Activated naive CD8-positive, alpha-beta T cell (primary cell): ENCODE measurements at regions not wholly inside any gene's neighbourhood (a gene's known extent, or its start where the extent isn't known, plus 50 kb on each side); places are given as distances from the start of the nearest gene placed in this dataset.
"Not testable (repeated sequence)": the region's sequence is repeated elsewhere in the genome, so short reads cannot be mapped to it uniquely, and the experiment has no call there.

ENCODE experiments used
- H3K27ac Mint-ChIP-seq: one replicate; pipeline ENCODE4 v1.8.0; 2021; ENCODE audit warnings: mixed read lengths
- H3K27me3 Mint-ChIP-seq: one replicate; pipeline ENCODE4 v1.8.0; 2021; ENCODE audit warnings: mixed read lengths
- H3K36me3 Mint-ChIP-seq: one replicate; pipeline ENCODE4 v1.8.0; 2021; ENCODE audit warnings: mixed read lengths
- H3K4me1 Mint-ChIP-seq: one replicate; pipeline ENCODE4 v1.8.0; 2021; ENCODE audit warnings: low read depth, mixed read lengths
- H3K4me3 Mint-ChIP-seq: one replicate; pipeline ENCODE4 v1.8.0; 2021; ENCODE audit warnings: mild to moderate bottlenecking, mixed read lengths
- H3K9me3 Mint-ChIP-seq: one replicate; pipeline ENCODE4 v1.8.0; 2021; ENCODE audit warnings: low read depth, mixed read lengths

DNA sequence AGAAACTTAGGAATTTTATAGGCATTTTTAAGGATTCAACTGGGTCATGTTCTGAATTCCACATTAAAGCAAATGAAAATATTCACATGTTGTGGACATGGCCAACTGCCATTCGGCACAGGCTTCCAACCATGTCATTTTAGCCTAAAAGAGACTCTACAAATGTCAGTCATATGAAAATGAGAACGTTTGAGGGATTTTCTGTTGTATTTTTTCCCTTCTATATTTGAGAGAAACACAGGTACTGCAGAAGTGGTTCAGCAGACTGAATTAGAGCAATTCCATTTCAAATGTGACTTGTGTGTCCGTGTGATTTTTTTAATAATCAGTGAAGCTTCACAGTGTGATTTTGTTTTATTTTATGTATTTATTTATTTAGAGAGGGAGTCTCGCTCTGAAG, 124.3 kb downstream of the TP53TG3F start:
- not testable (repeated sequence) for H3K4me3 Mint-ChIP-seq, H3K4me1 Mint-ChIP-seq, H3K27ac Mint-ChIP-seq, H3K9me3 Mint-ChIP-seq, H3K36me3 Mint-ChIP-seq, H3K27me3 Mint-ChIP-seq

- not testable (repeated sequence) for H3K9me3 Mint-ChIP-seq, H3K27ac Mint-ChIP-seq
These were observed 129.2 kb downstream of the TP53TG3F start for GRCh38 chr16:33588589-33588988.

GRCh38 chr16:33593344-33593743, 133.9 kb downstream of the TP53TG3F start:
- H3K9me3 Mint-ChIP-seq, H3K4me3 Mint-ChIP-seq, H3K36me3 Mint-ChIP-seq, H3K27me3 Mint-ChIP-seq, H3K27ac Mint-ChIP-seq, H3K4me1 Mint-ChIP-seq: not testable (repeated sequence)

More at GRCh38 chr16:33588589-33588988, 129.2 kb downstream of the TP53TG3F start:
- H3K36me3 Mint-ChIP-seq, H3K4me1 Mint-ChIP-seq, H3K27me3 Mint-ChIP-seq, H3K4me3 Mint-ChIP-seq: not testable (repeated sequence)

GRCh38 chr16:33595074-33595473, 135.7 kb downstream of the TP53TG3F start:
- not testable (repeated sequence) for H3K4me3 Mint-ChIP-seq, H3K36me3 Mint-ChIP-seq, H3K27ac Mint-ChIP-seq, H3K27me3 Mint-ChIP-seq, H3K9me3 Mint-ChIP-seq, H3K4me1 Mint-ChIP-seq

- not testable (repeated sequence) for H3K27me3 Mint-ChIP-seq, H3K4me3 Mint-ChIP-seq, H3K36me3 Mint-ChIP-seq, H3K4me1 Mint-ChIP-seq, H3K9me3 Mint-ChIP-seq, H3K27ac Mint-ChIP-seq
These were observed 141.6 kb downstream of the TP53TG3F start for GRCh38 chr16:33601029-33601428.

DNA sequence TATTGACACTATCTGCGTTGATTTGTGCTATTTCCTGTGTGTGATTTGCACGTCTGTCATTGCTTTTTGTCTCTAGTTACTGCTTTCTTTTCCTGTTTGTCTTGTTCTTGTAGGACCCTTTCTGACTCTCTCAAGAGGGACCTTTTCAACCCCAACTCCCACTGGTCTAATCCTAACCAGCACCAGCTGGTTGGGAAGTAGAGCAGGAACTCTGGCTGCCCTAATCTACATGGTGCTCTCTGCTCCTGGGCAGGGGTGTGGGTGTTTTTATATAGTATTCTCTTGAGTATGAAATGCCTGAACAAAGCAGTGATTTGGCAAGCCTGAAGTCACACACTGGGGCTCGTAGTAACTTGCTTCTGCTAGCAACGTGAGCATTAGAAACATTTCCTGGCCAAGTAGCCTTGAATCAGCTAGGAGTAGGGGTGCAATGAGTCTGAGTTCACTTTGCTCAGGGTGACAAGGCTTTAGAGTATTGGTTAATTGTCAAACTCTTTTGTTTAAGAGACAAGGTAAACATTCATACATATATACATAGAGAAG, 164.2 kb downstream of the TP53TG3F start:
- not testable (repeated sequence) for H3K4me3 Mint-ChIP-seq, H3K36me3 Mint-ChIP-seq, H3K9me3 Mint-ChIP-seq, H3K27ac Mint-ChIP-seq, H3K4me1 Mint-ChIP-seq, H3K27me3 Mint-ChIP-seq

- not testable (repeated sequence) for H3K36me3 Mint-ChIP-seq, H3K27ac Mint-ChIP-seq, H3K4me3 Mint-ChIP-seq, H3K4me1 Mint-ChIP-seq, H3K27me3 Mint-ChIP-seq, H3K9me3 Mint-ChIP-seq
These were observed 169.5 kb downstream of the TP53TG3F start for GRCh38 chr16:33628895-33629294.

GRCh38 chr16:33631713-33632112, 172.3 kb downstream of the TP53TG3F start:
- not testable (repeated sequence) for H3K27me3 Mint-ChIP-seq, H3K36me3 Mint-ChIP-seq, H3K9me3 Mint-ChIP-seq, H3K27ac Mint-ChIP-seq, H3K4me1 Mint-ChIP-seq, H3K4me3 Mint-ChIP-seq

DNA sequence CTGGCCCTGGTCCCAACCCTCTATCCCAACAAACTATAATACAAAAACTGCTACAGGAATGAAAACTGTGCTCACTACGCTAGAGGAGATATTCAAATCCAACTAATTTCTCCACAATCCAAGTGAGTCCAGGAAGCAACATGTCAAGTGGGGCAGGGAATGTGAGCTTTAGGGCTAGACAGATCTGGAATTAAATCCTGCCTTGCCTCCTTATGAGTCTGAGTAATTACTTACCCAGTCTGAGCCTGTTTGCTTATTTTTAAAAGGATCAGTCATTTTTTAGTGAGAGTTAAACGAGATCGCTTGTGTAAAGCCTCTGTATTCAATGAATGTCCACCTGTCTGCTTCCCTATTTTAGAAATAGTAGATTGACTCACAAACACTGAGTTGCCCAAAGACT, 174.6 kb downstream of the TP53TG3F start:
- not testable (repeated sequence) for H3K27ac Mint-ChIP-seq, H3K4me1 Mint-ChIP-seq, H3K27me3 Mint-ChIP-seq, H3K9me3 Mint-ChIP-seq, H3K36me3 Mint-ChIP-seq, H3K4me3 Mint-ChIP-seq

- H3K4me1 Mint-ChIP-seq, H3K36me3 Mint-ChIP-seq, H3K27ac Mint-ChIP-seq, H3K9me3 Mint-ChIP-seq, H3K4me3 Mint-ChIP-seq, H3K27me3 Mint-ChIP-seq: not testable (repeated sequence)
These were observed 177.3 kb downstream of the TP53TG3F start for GRCh38 chr16:33636760-33637159.

GRCh38 chr16:33643270-33643669, 183.9 kb downstream of the TP53TG3F start:
- not testable (repeated sequence) for H3K27ac Mint-ChIP-seq, H3K4me1 Mint-ChIP-seq

DNA sequence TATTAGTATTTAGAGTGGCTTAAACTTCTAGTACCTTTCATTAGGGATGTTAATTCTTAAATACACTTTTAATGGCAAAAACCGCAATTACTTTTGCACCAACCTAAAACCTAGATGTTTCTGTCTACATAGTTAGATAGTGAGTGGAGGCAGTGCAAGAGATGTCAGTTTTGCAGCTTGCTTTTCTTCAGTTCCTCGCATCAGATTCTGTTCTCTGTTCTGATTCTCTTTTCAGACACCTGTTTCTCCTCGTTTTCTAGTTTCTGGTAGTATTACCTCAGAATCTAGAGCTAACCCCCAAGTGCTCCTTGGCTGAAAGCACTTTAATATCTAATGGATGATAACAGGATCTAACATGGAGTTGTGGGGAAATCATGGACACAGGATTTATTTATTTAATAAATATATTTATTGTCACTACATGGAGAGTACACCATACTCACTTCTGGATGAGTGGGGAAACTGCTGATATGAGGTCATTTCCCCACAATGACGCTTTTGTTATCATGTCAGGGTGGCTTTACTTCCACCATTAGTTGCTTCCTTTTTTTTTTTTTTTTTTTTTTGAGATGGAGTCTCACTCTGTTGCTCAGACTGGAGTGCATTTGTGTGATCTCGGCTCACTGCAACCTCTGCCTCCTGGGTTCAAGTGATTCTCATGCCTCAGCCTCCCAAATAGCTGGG, 184.4 kb downstream of the TP53TG3F start:
- not testable (repeated sequence) for H3K27ac Mint-ChIP-seq, H3K9me3 Mint-ChIP-seq, H3K27me3 Mint-ChIP-seq, H3K4me3 Mint-ChIP-seq, H3K36me3 Mint-ChIP-seq, H3K4me1 Mint-ChIP-seq

More at GRCh38 chr16:33643270-33643669, 183.9 kb downstream of the TP53TG3F start:
- not testable (repeated sequence) for H3K36me3 Mint-ChIP-seq, H3K27me3 Mint-ChIP-seq, H3K9me3 Mint-ChIP-seq, H3K4me3 Mint-ChIP-seq

DNA sequence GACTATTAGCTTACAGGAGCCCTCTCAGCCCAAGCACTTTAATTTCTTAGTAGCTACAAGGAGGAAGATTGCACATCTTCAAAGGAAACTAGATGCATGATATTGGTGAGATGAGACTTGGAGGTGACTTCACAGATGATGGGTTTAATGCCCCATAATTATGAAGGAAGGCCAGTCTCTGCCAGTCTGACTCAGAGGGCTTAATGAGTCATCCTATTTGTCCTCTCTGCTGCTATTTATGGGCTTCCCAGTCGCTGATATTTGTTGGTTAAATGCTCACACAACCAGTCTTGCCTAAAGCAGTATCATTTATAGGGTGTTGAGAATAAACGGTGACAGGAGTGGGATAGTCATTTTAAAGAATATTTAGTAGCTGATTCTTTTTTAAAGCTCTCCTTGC, 187.0 kb downstream of the TP53TG3F start:
- H3K27me3 Mint-ChIP-seq, H3K36me3 Mint-ChIP-seq, H3K4me1 Mint-ChIP-seq, H3K27ac Mint-ChIP-seq, H3K4me3 Mint-ChIP-seq, H3K9me3 Mint-ChIP-seq: not testable (repeated sequence)

GRCh38 chr16:33655756-33656155, 196.3 kb downstream of the TP53TG3F start:
- H3K27me3 Mint-ChIP-seq, H3K9me3 Mint-ChIP-seq, H3K4me1 Mint-ChIP-seq, H3K27ac Mint-ChIP-seq, H3K4me3 Mint-ChIP-seq, H3K36me3 Mint-ChIP-seq: not testable (repeated sequence)

- H3K27ac Mint-ChIP-seq, H3K4me1 Mint-ChIP-seq, H3K27me3 Mint-ChIP-seq, H3K4me3 Mint-ChIP-seq, H3K36me3 Mint-ChIP-seq, H3K9me3 Mint-ChIP-seq: not testable (repeated sequence)
These were observed 197.0 kb downstream of the TP53TG3F start for GRCh38 chr16:33656394-33656793.

- not testable (repeated sequence) for H3K27ac Mint-ChIP-seq
These were observed 198.3 kb downstream of the TP53TG3F start for GRCh38 chr16:33657717-33658116.

More at GRCh38 chr16:33657717-33658116, 198.3 kb downstream of the TP53TG3F start:
- H3K27me3 Mint-ChIP-seq, H3K4me1 Mint-ChIP-seq, H3K4me3 Mint-ChIP-seq, H3K36me3 Mint-ChIP-seq, H3K9me3 Mint-ChIP-seq: not testable (repeated sequence)
